ENCODE measurements at regions not wholly inside any gene's neighbourhood (a gene's known extent, or its start where the extent isn't known, plus 50 kb on each side); places are given as distances from the start of the nearest gene placed in this dataset.

GRCh38 chr11:128238521-128239265 lies 348.7 kb downstream of the ETS1 start:
- Mint-ChIP-seq H3K9me3 (peaks cover 7% of the 10 kb centered on the region; the same call in 1 of the 2 replicates), H3K27ac (no peak overlapping the region), H3K27me3 (ENCODE audit: low read depth) (peaks cover 4% of the 10 kb centered on the region; the same call in 1 of the 2 replicates), H3K4me3 (no peak overlapping the region), H3K4me1 (0 out of 2 replicates have a peak, but pooled peaks cover 5% of the 10 kb centered on the region), H3K36me3 (no peaks in the 10 kb centered on the region)
- POLR2A ChIA-PET, result no interaction called here
- DNase-seq (ENCODE audit: low spot score) (no peak), ATAC-seq (no peak)
- no peak for TF ChIP-seq ETV6 (CRISPR knock-in tag; IDR thresholded peaks at IDR 0.05)
- TF ChIP-seq FOXP4 (CRISPR knock-in tag; IDR thresholded peaks at IDR 0.05), result no peak
- CTCF ChIA-PET, result no interaction called here

- H3K4me1 Mint-ChIP-seq, result 0 out of 2 replicates have a peak, but pooled peaks cover 5% of the 10 kb centered on the region
- ChIA-PET CTCF (interaction anchor here (0.8 to 1.4 kb wide), 2 partner anchors 79 to 395 kb away, joined by 3 read pairs; no protein-coding TSS in a partner anchor), POLR2A (no interaction called here)
- ATAC-seq, result no peak
- no peak overlapping the region for H3K27ac Mint-ChIP-seq
- no peak for TF ChIP-seq NR3C1 (CRISPR knock-in tag; conservative IDR thresholded peaks at IDR 0.05; ENCODE audit: low read depth)
- no peak for TF ChIP-seq GTF2I (CRISPR knock-in tag; conservative IDR thresholded peaks at IDR 0.05)
- TF ChIP-seq JAZF1 (CRISPR knock-in tag; IDR thresholded peaks at IDR 0.05), result no peak
- TF ChIP-seq ZNF396 (CRISPR knock-in tag; IDR thresholded peaks at IDR 0.05; ENCODE audit: borderline replicate concordance), result no peak
- no peak for TF ChIP-seq ATF2 (CRISPR knock-in tag; IDR thresholded peaks at IDR 0.05; ENCODE audit: borderline replicate concordance, low read depth)
- no peak for TF ChIP-seq ZMAT4 (CRISPR knock-in tag; IDR thresholded peaks at IDR 0.05)
- TF ChIP-seq MAX (CRISPR knock-in tag; IDR thresholded peaks at IDR 0.05), result no peak
- no peak for TF ChIP-seq AR (CRISPR knock-in tag; IDR thresholded peaks at IDR 0.05)
- peaks cover 4% of the 10 kb centered on the region; the same call in 1 of the 2 replicates for H3K27me3 Mint-ChIP-seq (ENCODE audit: low read depth)
- H3K36me3 Mint-ChIP-seq, result no peaks in the 10 kb centered on the region
- H3K9me3 Mint-ChIP-seq, result peaks cover 7% of the 10 kb centered on the region; the same call in 1 of the 2 replicates
- no peak for DNase-seq (ENCODE audit: low spot score)
- H3K4me3 Mint-ChIP-seq, result no peak overlapping the region
Observed at GRCh38 chr11:128236506-128237498, 350.6 kb downstream of the ETS1 start.

- no peak for ATAC-seq
- TF ChIP-seq GRHL2 (CRISPR knock-in tag; IDR thresholded peaks at IDR 0.05; ENCODE audit: insufficient replicate concordance, severe bottlenecking) (no peak), HMGA2 (CRISPR knock-in tag; IDR thresholded peaks at IDR 0.05) (no peak), ERG (CRISPR knock-in tag; IDR thresholded peaks at IDR 0.05) (no peak), AFF4 (CRISPR knock-in tag; IDR thresholded peaks at IDR 0.05; ENCODE audit: borderline replicate concordance) (no peak)
Observed at GRCh38 chr11:128235958-128236357, 351.4 kb downstream of the ETS1 start.

More at GRCh38 chr11:128235958-128236357, 351.4 kb downstream of the ETS1 start:
- Mint-ChIP-seq H3K27ac (no peak overlapping the region), H3K36me3 (no peaks in the 10 kb centered on the region), H3K9me3 (peaks cover 7% of the 10 kb centered on the region; the same call in 1 of the 2 replicates), H3K4me3 (no peak overlapping the region), H3K4me1 (0 out of 2 replicates have a peak, but pooled peaks cover 5% of the 10 kb centered on the region), H3K27me3 (ENCODE audit: low read depth) (peaks cover 4% of the 10 kb centered on the region; the same call in 1 of the 2 replicates)
- ChIA-PET POLR2A (no interaction called here), CTCF (no interaction called here)
- DNase-seq (ENCODE audit: low spot score), result no peak

All from WTC11 (cell line).